ENCODE measurements at regions not wholly inside any gene's neighbourhood (a gene's known extent, or its start where the extent isn't known, plus 50 kb on each side); places are given as distances from the start of the nearest gene placed in this dataset.

DNA sequence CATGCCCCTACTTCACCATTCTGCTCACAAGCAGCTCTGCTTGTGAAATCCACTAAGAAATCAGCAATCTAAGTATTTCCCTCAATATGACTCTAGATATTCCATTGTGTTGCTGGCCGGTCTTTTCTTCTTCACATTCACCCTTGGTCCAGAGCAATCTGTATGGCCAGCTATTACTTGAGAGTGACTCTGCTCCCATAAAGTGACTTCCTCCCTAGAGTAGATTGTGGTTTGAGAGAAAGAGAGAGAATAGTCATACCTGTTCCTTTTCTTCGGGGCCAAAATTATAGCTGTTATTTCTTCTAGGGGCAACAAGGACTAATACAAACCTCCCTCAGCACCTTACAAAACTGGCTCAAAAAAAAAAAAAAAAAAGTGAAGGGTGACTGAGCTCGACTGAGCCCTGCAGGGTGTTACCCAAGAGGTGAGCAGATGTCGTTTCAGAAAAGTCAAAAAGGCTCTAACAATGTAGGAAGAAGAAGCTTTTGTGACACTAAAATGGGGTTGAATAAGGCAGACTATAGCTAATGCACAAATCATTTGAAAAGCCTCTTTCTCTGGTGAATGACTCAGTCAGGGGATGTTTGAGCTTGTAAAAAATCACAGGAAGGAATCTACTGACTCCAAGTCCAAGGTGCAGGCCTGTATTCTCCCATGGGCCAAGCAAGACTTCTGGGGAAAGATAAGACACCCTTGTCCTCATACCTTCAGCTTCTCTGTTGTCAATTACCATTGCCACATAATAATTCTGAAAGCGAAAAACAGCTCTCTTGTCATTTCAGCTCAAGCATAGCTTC is 161.0 kb upstream of the SLC24A5 start (continued):
- no peak for TF ChIP-seq BRCA1 (IDR thresholded peaks at IDR 0.05; ENCODE audit: low read depth, low read length)
- TF ChIP-seq JUND (IDR thresholded peaks at IDR 0.05; ENCODE audit: low read length) = no peak
- no peak for TF ChIP-seq SP2 (IDR thresholded peaks at IDR 0.05; ENCODE audit: low read length)
- no peak for TF ChIP-seq TEAD4 (IDR thresholded peaks at IDR 0.05; ENCODE audit: low read depth, low read length)
